GM18868 (cell line): ENCODE measurements at regions not wholly inside any gene's neighbourhood (a gene's known extent, or its start where the extent isn't known, plus 50 kb on each side); places are given as distances from the start of the nearest gene placed in this dataset.
"Not testable (repeated sequence)": the region's sequence is repeated elsewhere in the genome, so short reads cannot be mapped to it uniquely, and the experiment has no call there.

ENCODE experiments used
- ATAC-seq: cut with Tn5 transposase; IDR thresholded peaks from one replicate; pipeline ENCODE4 v1.9.1; 2021; ENCODE audit warnings: mild to moderate bottlenecking, moderate library complexity; ENCODE audit not compliant: unreplicated experiment

GRCh38 chr17:68782789-68783188, 172.4 kb downstream of the ABCA8 start:
- no peak for ATAC-seq

GRCh38 chr17:68780596-68780995, 174.6 kb downstream of the ABCA8 start:
- ATAC-seq: no peak

- no peak for ATAC-seq
Measured at GRCh38 chr17:68778726-68779125, 176.5 kb downstream of the ABCA8 start.

- no peak for ATAC-seq
Measured at GRCh38 chr17:68777856-68778694, 176.9 kb upstream of the FAM20A start.

- ATAC-seq: no peak
Measured at GRCh38 chr17:68777243-68777855, 176.2 kb upstream of the FAM20A start.

GRCh38 chr17:68776451-68776850, 175.3 kb upstream of the FAM20A start:
- no peak for ATAC-seq

GRCh38 chr17:68775969-68776368, 174.8 kb upstream of the FAM20A start:
- no peak for ATAC-seq

- ATAC-seq: no peak
Measured at GRCh38 chr17:68775318-68775717, 174.2 kb upstream of the FAM20A start.

GRCh38 chr17:68771867-68772515, 170.8 kb upstream of the FAM20A start:
- ATAC-seq: peak; percentile 67

- ATAC-seq: no peak
Measured at GRCh38 chr17:68768804-68769203, 167.6 kb upstream of the FAM20A start.

- no peak for ATAC-seq
Measured at GRCh38 chr17:68766640-68767039, 165.5 kb upstream of the FAM20A start.

GRCh38 chr17:68763562-68763961, 162.4 kb upstream of the FAM20A start:
- no peak for ATAC-seq

- no peak for ATAC-seq
Measured at GRCh38 chr17:68762911-68763310, 161.7 kb upstream of the FAM20A start.

- no peak for ATAC-seq
Measured at GRCh38 chr17:68760141-68760475, 158.9 kb upstream of the FAM20A start.

- ATAC-seq: peak; percentile 89
Measured at GRCh38 chr17:68759343-68760140, 158.4 kb upstream of the FAM20A start.

GRCh38 chr17:68759002-68759342, 157.8 kb upstream of the FAM20A start:
- ATAC-seq: no peak

- ATAC-seq: not testable (repeated sequence)
Measured at GRCh38 chr17:68757866-68758757, 156.9 kb upstream of the FAM20A start.

GRCh38 chr17:68753985-68754769, 153.0 kb upstream of the FAM20A start:
- ATAC-seq: no peak

- ATAC-seq: no peak
Measured at GRCh38 chr17:68750208-68750562, 149.0 kb upstream of the FAM20A start.
